ENCODE measurements at regions not wholly inside any gene's neighbourhood (a gene's known extent, or its start where the extent isn't known, plus 50 kb on each side); places are given as distances from the start of the nearest gene placed in this dataset.

GRCh38 chr5:6143523-6143922 lies 234.8 kb downstream of the MED10 start (continued):
- TF ChIP-seq ZNF274 (IDR thresholded peaks at IDR 0.05; ENCODE audit: borderline replicate concordance, extremely low read depth, low read length) (no peak), POLR2AphosphoS5 (IDR thresholded peaks at IDR 0.05; ENCODE audit: low read depth, low read length) (no peak), SIX5 (IDR thresholded peaks at IDR 0.05; ENCODE audit: low read depth, low read length) (no peak), TEAD4 (IDR thresholded peaks at IDR 0.05; ENCODE audit: low read depth, low read length) (peak; percentile 63; the same call in 1 of the 2 replicates), CBX5 (IDR thresholded peaks at IDR 0.05; ENCODE audit: low read depth, low read length) (no peak), POU5F1 (IDR thresholded peaks at IDR 0.05; ENCODE audit: low read depth, low read length) (no peak), YY1 (IDR thresholded peaks at IDR 0.05; ENCODE audit: low read depth, low read length) (no peak)

Data from H1 (cell line).